GM12878 (cell line): ENCODE measurements at regions not wholly inside any gene's neighbourhood (a gene's known extent, or its start where the extent isn't known, plus 50 kb on each side); places are given as distances from the start of the nearest gene placed in this dataset.

Experiments used
- HDAC2 ChIP-seq: fragments of 200-600 bp; sonication (generic); IDR thresholded peaks from 2 replicates; pipeline ENCODE4 v1.6.1; 2017
- JUND ChIP-seq: IDR thresholded peaks from 2 replicates; pipeline ENCODE4 v1.6.1; 2012; ENCODE audit warnings: low read depth, mild to moderate bottlenecking, low read length, improper control_type of control experiment, moderate library complexity
- MYC ChIP-seq: IDR thresholded peaks from 2 replicates; pipeline ENCODE4 v1.6.1; 2011; ENCODE audit warnings: mild to moderate bottlenecking, low read length, moderate library complexity, inconsistent platforms; ENCODE audit not compliant: insufficient read depth, insufficient replicate concordance, insufficient read length, severe bottlenecking
- PBX3 ChIP-seq: IDR thresholded peaks from 2 replicates; pipeline ENCODE4 v1.6.1; 2011; ENCODE audit warnings: mild to moderate bottlenecking, low read depth, low read length, moderate library complexity; ENCODE audit not compliant: insufficient replicate concordance
- POLR2A ChIP-seq: IDR thresholded peaks from 2 replicates; pipeline ENCODE4 v1.6.1; 2011; ENCODE audit warnings: low read depth, mild to moderate bottlenecking, low read length
- POLR2AphosphoS5 ChIP-seq: IDR thresholded peaks from 2 replicates; pipeline ENCODE4 v1.6.1; 2011; ENCODE audit warnings: mild to moderate bottlenecking, low read length, inconsistent platforms
- YY1 ChIP-seq: IDR thresholded peaks from 2 replicates; pipeline ENCODE4 v1.6.1; 2011; ENCODE audit warnings: low read depth, mild to moderate bottlenecking, low read length
- ZNF274 ChIP-seq: IDR thresholded peaks from one replicate; pipeline ENCODE4 v1.8.0; 2011; ENCODE audit not compliant: insufficient read length, insufficient read depth

DNA sequence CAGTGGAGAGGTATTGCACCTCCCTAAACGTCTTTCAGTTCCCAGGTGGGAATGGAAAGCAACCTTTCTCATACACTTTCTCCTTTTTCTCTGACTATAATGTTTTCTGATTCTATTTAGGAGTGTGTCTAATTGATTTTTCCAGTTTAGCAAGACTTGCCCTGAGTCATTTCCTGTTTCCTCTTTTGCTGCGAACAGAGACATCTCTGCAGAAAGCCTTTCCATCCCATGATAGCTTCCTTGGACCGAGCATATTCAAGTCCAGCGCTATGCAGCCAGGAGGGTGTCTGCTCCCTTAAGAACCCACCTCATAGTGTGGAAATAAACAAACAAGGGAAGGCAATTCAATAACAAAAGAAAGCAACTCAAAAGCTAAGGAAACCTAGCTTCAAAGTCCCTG is 60.0 kb upstream of the CDH6 start:
- no peak for TF ChIP-seq YY1
- no peak for TF ChIP-seq ZNF274
- no peak for TF ChIP-seq POLR2A
- TF ChIP-seq HDAC2: no peak
- TF ChIP-seq POLR2AphosphoS5: no peak
- no peak for TF ChIP-seq PBX3
- TF ChIP-seq MYC: no peak
- no peak for TF ChIP-seq JUND
